IMR-90 (cell line): ENCODE measurements at regions not wholly inside any gene's neighbourhood (a gene's known extent, or its start where the extent isn't known, plus 50 kb on each side); places are given as distances from the start of the nearest gene placed in this dataset.

Experiments
- ATAC-seq: fragments of 200-7000 bp; cut with Tn5 transposase; 2 replicates; pipeline ENCODE4 v1.9.1; 2020; ENCODE audit warnings: low read depth, mild to moderate bottlenecking, moderate library complexity
- BruUV-seq: library from RNA; stranded (reverse); fragments of 400-500 nt; replicated peaks from 2 replicates; lab custom pipeline; 2021; lab: Mats Ljungman, UMichigan
- CTCF ChIA-PET: fragments of 300-600 bp; formaldehyde crosslinking; extraction: SDS; loops from one replicate; lab custom pipeline; 2021; ENCODE audit warnings: antibody characterized with exemption; lab: Yijun Ruan, JAX
- POLR2A ChIA-PET: fragments of 300-600 bp; sonication (Branson Sonifier 250); formaldehyde crosslinking; loops from one replicate; lab custom pipeline; 2022; ENCODE audit warnings: antibody characterized with exemption; ENCODE audit not compliant: unreplicated experiment; lab: Charles Lee
- DNase-seq: peaks from one replicate; pipeline ENCODE4 v3.0.0; 2013
- H2AFZ ChIP-seq: replicated peaks from 2 replicates; pipeline ENCODE3; 2013; ENCODE audit warnings: low read length, mild to moderate bottlenecking; ENCODE audit not compliant: poor library complexity
- H2AK5ac ChIP-seq: 2 replicates; pipeline ENCODE4 v1.6.1; 2013; ENCODE audit warnings: low read depth, low read length, inconsistent platforms
- H2AK9ac ChIP-seq: replicated peaks from 2 replicates; pipeline ENCODE3; 2013; ENCODE audit warnings: mild to moderate bottlenecking, low read depth, low read length, moderate library complexity; ENCODE audit not compliant: poor library complexity
- H2BK120ac ChIP-seq: 2 replicates; pipeline ENCODE4 v1.6.1; 2013; ENCODE audit warnings: low read depth, low read length, inconsistent platforms
- H2BK15ac ChIP-seq: 3 replicates; pipeline ENCODE4 v1.6.1; 2013; ENCODE audit warnings: low read depth, low read length, inconsistent platforms
- H2BK20ac ChIP-seq: 2 replicates; pipeline ENCODE4 v1.6.1; 2013; ENCODE audit warnings: low read depth, mild to moderate bottlenecking, inconsistent platforms, low read length, moderate library complexity
- H2BK5ac ChIP-seq: 2 replicates; pipeline ENCODE4 v1.6.1; 2013; ENCODE audit warnings: mild to moderate bottlenecking, low read depth, low read length, inconsistent platforms; ENCODE audit not compliant: poor library complexity, severe bottlenecking
- H3K14ac ChIP-seq: replicated peaks from 2 replicates; pipeline ENCODE4 v1.6.1; 2013; ENCODE audit warnings: low read depth, low read length, inconsistent platforms
- H3K18ac ChIP-seq: 2 replicates; pipeline ENCODE4 v1.6.1; 2013; ENCODE audit warnings: low read depth, low read length, control low read depth
- H3K23ac ChIP-seq: 2 replicates; pipeline ENCODE4 v1.6.1; 2013; ENCODE audit warnings: low read depth, low read length, inconsistent platforms
- H3K27ac ChIP-seq: 2 replicates; pipeline ENCODE4 v1.5.1; 2013; ENCODE audit warnings: mild to moderate bottlenecking, control low read depth, low read length; ENCODE audit not compliant: insufficient read depth
- H3K27me3 ChIP-seq: 2 replicates; pipeline ENCODE4 v1.6.1; 2013; ENCODE audit warnings: low read length; ENCODE audit not compliant: control insufficient read depth, insufficient read depth
- H3K36me3 ChIP-seq: 2 replicates; pipeline ENCODE4 v1.6.1; 2013; ENCODE audit warnings: low read length, mixed read lengths; ENCODE audit not compliant: control insufficient read depth, insufficient read depth
- H3K4ac ChIP-seq: 2 replicates; pipeline ENCODE4 v1.6.1; 2013; ENCODE audit warnings: low read depth, low read length, inconsistent platforms
- H3K4me1 ChIP-seq: 2 replicates; pipeline ENCODE4 v1.6.1; 2013; ENCODE audit warnings: low read length, mixed read lengths; ENCODE audit not compliant: control insufficient read depth, insufficient read depth
- H3K4me2 ChIP-seq: 2 replicates; pipeline ENCODE4 v1.6.1; 2013; ENCODE audit warnings: low read depth, mild to moderate bottlenecking, control low read depth, low read length, moderate library complexity
- H3K4me3 ChIP-seq: 2 replicates; pipeline ENCODE4 v1.5.1; 2013; ENCODE audit warnings: low read depth, mild to moderate bottlenecking, control low read depth, low read length, moderate library complexity; ENCODE audit not compliant: insufficient read depth
- H3K56ac ChIP-seq: 2 replicates; pipeline ENCODE4 v1.6.1; 2013; ENCODE audit warnings: low read length, inconsistent platforms; ENCODE audit not compliant: insufficient read depth; ENCODE audit errors: extremely low read depth
- H3K79me1 ChIP-seq, 2 experiments: 2 replicates each; pipeline ENCODE4 v1.6.1; 2013; ENCODE audit warnings: low read length in 2 of 2, inconsistent platforms in 1 of 2, low read depth in 1 of 2
- H3K9ac ChIP-seq: 2 replicates; pipeline ENCODE4 v1.6.1; 2013; ENCODE audit warnings: low read depth, low read length, control low read depth
- H3K9me1 ChIP-seq: 2 replicates; pipeline ENCODE4 v1.6.1; 2013; ENCODE audit warnings: low read length, inconsistent platforms; ENCODE audit not compliant: insufficient read depth
- H3K9me3 ChIP-seq: 2 replicates; pipeline ENCODE4 v1.6.1; 2013; ENCODE audit warnings: low read length; ENCODE audit not compliant: control insufficient read depth, insufficient read depth
- H4K20me1 ChIP-seq: 2 replicates; pipeline ENCODE4 v1.6.1; 2013; ENCODE audit warnings: low read length, inconsistent platforms; ENCODE audit not compliant: insufficient read depth
- H4K5ac ChIP-seq: 2 replicates; pipeline ENCODE4 v1.6.1; 2013; ENCODE audit warnings: mild to moderate bottlenecking, low read depth, low read length, control low read depth
- H4K8ac ChIP-seq, 2 experiments: 2 replicates each; pipeline ENCODE4 v1.6.1; 2013; ENCODE audit warnings: low read depth in 2 of 2, low read length in 2 of 2, control low read depth in 1 of 2, inconsistent platforms in 1 of 2
- H4K91ac ChIP-seq: 2 replicates; pipeline ENCODE4 v1.6.1; 2013; ENCODE audit warnings: low read depth, low read length, inconsistent platforms; ENCODE audit not compliant: insufficient read depth
- CHD1 ChIP-seq: IDR thresholded peaks from 2 replicates; pipeline ENCODE4 v1.6.1; 2012; ENCODE audit warnings: low read depth, low read length, improper control_type of control experiment
- FOS ChIP-seq: fragments of 150-350 bp; IDR thresholded peaks from 2 replicates; pipeline ENCODE4 v1.6.1; 2016; ENCODE audit warnings: low read depth, low read length
- MXI1 ChIP-seq: IDR thresholded peaks from 2 replicates; pipeline ENCODE4 v1.6.1; 2012; ENCODE audit warnings: low read depth, mild to moderate bottlenecking, low read length, moderate library complexity, borderline replicate concordance
- POLR2A ChIP-seq: IDR thresholded peaks from 2 replicates; pipeline ENCODE4 v1.6.1; 2012; ENCODE audit warnings: mild to moderate bottlenecking, low read depth, low read length
- WGBS, 2 experiments: methylation state at CpG; one replicate each; pipeline versions ENCODE4 v1.1.5 to v1.1.7; 2013; ENCODE audit warnings: missing lambda C conversion rate in 2 of 2; ENCODE audit not compliant: insufficient read length in 1 of 2; ENCODE audit errors: extremely low coverage in 2 of 2; 5-methylcytosine and 5-hydroxymethylcytosine counted together
- dilution Hi-C: fragments of 300-500 bp; cut with HindIII; formaldehyde crosslinking; loops from one replicate; pipeline ENCODE4 v1.14.3; 2018; ENCODE audit warnings: low sequenced_read_pairs; ENCODE audit not compliant: unreplicated experiment
- in situ Hi-C: fragments of 300-500 bp; cut with MboI; formaldehyde crosslinking; loops from 3 replicates; pipeline ENCODE4 v1.14.3; 2019; ENCODE audit warnings: low sequenced_read_pairs, inconsistent platforms, mixed read lengths
- intact Hi-C: fragments of 100-400 bp; cut with micrococcal nuclease; formaldehyde crosslinking; loops from 2 replicates; pipeline ENCODE4 v1.10.0; 2022
- TF ChIP-seq, protein P1 (sequence below): conservative IDR thresholded peaks from 2 replicates; pipeline ENCODE4 v1.5.1; 2012; ENCODE audit warnings: mild to moderate bottlenecking, low read depth, low read length, improper control_type of control experiment
- TF ChIP-seq, protein P2 (sequence below): fragments of 150-350 bp; IDR thresholded peaks from 2 replicates; pipeline ENCODE4 v1.6.1; 2017; ENCODE audit warnings: mild to moderate bottlenecking, antibody characterized with exemption, low read length, low read depth

DNA sequence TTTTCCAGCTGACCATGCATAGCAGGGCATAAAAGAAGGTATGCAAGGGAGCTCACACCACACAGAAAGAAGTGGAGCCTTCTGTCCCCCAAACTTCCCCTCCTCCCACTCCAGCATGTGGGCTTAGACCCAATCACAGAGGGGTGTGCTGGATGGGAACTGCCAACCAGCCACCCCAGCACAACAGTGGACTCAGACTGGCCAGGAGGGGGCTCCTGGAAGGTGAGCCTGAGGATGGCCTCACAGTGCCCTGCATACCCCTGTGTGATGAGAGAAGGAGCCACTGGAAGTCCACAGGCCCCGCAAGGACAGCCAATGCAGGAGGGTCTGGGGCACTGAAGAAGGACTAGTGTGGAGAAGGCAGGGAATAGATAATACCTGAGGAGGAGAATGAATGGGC is 106.9 kb upstream of the SERP2 start:
- no peak overlapping the region for H2BK15ac ChIP-seq
- H3K9me3 ChIP-seq = no peaks in the 10 kb centered on the region
- H3K4me1 ChIP-seq = peaks cover 18% of the 10 kb centered on the region
- H3K79me1 ChIP-seq = no peaks in the 10 kb centered on the region
- no peak overlapping the region for H4K91ac ChIP-seq
- H3K4me3 ChIP-seq = no peak overlapping the region
- WGBS, 2 experiments = 90% methylated on average over 1 of the region's 1 CpG; no CpG with 5 or more reads in 1 of the 2 experiments
- no peak overlapping the region for H3K4me2 ChIP-seq
- BruUV-seq = no TSS peak
- ATAC-seq (no peak), DNase-seq (no peak)
- no peak overlapping the region for H3K23ac ChIP-seq
- intact Hi-C loops = no loop called here
- no peak overlapping the region for H2AFZ ChIP-seq
- no peak for TF ChIP-seq CHD1
- TF ChIP-seq FOS = no peak
- no peak for TF ChIP-seq POLR2A
- TF ChIP-seq, protein P1, sequence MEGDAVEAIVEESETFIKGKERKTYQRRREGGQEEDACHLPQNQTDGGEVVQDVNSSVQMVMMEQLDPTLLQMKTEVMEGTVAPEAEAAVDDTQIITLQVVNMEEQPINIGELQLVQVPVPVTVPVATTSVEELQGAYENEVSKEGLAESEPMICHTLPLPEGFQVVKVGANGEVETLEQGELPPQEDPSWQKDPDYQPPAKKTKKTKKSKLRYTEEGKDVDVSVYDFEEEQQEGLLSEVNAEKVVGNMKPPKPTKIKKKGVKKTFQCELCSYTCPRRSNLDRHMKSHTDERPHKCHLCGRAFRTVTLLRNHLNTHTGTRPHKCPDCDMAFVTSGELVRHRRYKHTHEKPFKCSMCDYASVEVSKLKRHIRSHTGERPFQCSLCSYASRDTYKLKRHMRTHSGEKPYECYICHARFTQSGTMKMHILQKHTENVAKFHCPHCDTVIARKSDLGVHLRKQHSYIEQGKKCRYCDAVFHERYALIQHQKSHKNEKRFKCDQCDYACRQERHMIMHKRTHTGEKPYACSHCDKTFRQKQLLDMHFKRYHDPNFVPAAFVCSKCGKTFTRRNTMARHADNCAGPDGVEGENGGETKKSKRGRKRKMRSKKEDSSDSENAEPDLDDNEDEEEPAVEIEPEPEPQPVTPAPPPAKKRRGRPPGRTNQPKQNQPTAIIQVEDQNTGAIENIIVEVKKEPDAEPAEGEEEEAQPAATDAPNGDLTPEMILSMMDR = no peak
- TF ChIP-seq, protein P2, sequence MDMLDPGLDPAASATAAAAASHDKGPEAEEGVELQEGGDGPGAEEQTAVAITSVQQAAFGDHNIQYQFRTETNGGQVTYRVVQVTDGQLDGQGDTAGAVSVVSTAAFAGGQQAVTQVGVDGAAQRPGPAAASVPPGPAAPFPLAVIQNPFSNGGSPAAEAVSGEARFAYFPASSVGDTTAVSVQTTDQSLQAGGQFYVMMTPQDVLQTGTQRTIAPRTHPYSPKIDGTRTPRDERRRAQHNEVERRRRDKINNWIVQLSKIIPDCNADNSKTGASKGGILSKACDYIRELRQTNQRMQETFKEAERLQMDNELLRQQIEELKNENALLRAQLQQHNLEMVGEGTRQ = no peak
- no peak for TF ChIP-seq MXI1
- no peak overlapping the region for H3K18ac ChIP-seq
- no peak overlapping the region for H4K5ac ChIP-seq
- no peaks in the 10 kb centered on the region for H3K27me3 ChIP-seq
- H3K4ac ChIP-seq = no peak overlapping the region
- no peak overlapping the region for H3K56ac ChIP-seq
- H3K27ac ChIP-seq = no peak overlapping the region
- H2BK120ac ChIP-seq = no peak overlapping the region
- no peak overlapping the region for H4K8ac ChIP-seq
- H2AK5ac ChIP-seq = no peak overlapping the region
- no peak overlapping the region for H3K9ac ChIP-seq
- no peaks in the 10 kb centered on the region for H4K20me1 ChIP-seq
- dilution Hi-C loops = no loop called here
- ChIA-PET CTCF (interaction anchor here (0.7 kb wide), 1 partner anchor 53 kb away, joined by 4 read pairs; no protein-coding TSS in a partner anchor), POLR2A (no interaction called here)
- H2AK9ac ChIP-seq = no peak overlapping the region
- no peak overlapping the region for H3K14ac ChIP-seq
- H3K36me3 ChIP-seq = no peaks in the 10 kb centered on the region
- H3K9me1 ChIP-seq = peaks cover 15% of the 10 kb centered on the region
- no peak overlapping the region for H2BK5ac ChIP-seq
- no peak overlapping the region for H2BK20ac ChIP-seq
- in situ Hi-C loops = no loop called here
